HG03095 (cell line): ENCODE measurements at regions not wholly inside any gene's neighbourhood (a gene's known extent, or its start where the extent isn't known, plus 50 kb on each side); places are given as distances from the start of the nearest gene placed in this dataset.

Experiments
- ATAC-seq: cut with Tn5 transposase; IDR thresholded peaks from one replicate; pipeline ENCODE4 v1.9.1; 2021; ENCODE audit warnings: moderate library complexity; ENCODE audit not compliant: unreplicated experiment

DNA sequence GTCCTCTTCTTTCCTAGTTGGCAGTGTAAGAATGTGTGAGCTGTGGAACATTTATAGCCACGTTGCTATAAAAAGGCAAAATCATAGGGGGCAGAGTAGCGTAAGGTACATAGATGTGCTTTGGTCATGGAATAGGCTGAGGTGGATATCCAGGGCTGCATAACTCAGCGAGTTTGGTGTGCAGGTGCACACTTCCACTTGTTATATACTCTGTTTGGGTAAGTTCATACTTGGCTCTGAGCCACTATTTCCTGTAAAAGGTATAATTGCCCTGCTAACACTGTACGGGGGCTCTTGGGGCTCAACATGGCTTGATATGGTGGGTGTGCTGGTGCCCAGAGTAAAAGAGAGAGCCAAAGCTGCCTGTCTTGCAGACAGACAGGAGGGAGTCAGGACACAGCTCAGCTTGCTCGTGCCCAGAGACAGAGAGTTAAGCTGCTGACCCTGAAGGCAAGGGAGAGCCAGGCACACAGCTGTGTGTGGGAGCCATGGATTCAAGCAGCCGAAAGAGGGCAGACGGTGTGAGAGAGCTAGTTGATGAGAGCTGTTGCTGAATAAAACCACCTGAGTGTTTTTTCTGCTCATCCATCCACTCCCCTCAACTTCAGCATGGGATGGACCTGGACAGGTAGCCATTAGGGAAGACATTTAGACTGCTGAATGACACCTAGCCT lies 126.7 kb downstream of the DKK1 start:
- no peak for ATAC-seq

DNA sequence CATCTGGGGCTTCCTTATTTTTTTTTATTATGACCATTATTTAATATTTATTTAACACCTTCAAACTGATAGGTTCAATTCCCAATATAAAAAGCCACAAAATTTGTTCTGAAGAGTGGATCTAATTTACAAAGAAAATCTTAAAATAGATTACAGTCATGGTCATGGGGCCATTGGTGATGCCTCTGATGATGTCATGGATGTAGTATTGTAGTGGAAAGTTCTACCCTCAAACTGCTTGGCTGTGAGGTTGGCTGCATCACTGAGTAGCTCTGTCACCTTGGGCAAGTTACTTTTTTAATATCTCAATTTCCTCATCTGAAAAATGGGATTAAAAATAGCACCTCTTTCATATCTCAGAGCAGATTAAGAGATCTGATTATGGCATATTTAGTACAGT lies 128.5 kb downstream of the DKK1 start:
- no peak for ATAC-seq

DNA sequence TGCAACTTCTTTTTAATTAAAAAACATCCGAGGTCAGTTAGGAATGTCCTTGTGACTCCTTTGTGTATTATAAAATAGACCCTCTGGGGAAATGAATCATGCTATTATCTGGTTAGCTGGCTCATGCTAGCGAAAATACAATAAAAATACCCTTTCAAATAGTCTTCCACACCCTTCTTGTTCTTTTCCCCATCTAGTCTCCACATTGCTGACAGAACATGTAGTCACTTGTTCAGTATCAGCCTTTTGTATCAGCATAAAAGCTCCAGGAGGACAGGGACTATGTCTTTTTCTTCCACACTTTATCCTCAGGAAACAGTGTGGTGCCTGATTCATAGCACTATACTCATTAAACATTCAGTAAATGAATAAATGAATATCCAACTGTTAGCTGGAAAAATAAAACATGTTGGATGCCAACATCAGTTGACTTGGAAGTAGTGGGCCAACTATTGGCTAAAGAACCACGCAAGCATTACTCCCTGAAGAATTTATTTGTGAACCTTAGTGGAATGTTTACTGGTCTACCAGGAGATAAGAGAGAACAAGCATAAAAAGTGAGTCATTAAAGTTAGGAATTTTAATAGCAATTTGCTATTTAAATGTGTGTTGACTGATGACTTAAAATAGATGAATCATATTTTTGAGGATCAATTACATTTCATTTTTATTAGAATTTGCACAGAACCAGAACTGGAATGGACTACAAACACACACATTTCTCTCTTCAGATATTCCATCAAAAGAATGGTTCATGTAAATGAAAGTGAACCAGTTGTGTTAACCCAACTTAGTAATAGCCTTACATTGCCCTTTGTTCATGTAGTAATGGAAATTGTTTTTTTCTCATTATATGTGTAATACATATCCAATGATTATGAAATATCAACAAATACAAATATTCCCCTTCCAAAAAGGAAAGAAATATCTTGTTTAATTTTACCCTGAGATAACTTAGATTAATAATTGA lies 129.6 kb downstream of the DKK1 start:
- ATAC-seq = no peak

DNA sequence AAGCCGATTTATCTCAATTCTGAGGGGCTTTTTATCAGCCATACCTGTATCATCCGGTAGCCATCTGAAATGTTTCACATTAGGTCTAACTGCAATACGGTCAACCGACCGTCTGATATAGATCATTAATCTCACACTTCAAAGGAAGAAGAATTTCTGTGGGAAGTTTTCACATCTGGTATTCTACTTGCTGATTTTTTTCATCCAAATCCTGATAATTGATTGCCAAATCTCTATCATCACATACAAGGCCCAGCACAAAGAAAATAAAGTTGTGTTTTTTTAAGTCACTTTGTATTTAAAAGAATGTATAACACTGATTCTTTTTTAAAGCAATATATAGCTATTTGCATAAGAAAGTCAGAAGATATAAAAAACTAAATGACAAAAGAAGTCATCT lies 132.3 kb downstream of the DKK1 start:
- ATAC-seq = no peak

DNA sequence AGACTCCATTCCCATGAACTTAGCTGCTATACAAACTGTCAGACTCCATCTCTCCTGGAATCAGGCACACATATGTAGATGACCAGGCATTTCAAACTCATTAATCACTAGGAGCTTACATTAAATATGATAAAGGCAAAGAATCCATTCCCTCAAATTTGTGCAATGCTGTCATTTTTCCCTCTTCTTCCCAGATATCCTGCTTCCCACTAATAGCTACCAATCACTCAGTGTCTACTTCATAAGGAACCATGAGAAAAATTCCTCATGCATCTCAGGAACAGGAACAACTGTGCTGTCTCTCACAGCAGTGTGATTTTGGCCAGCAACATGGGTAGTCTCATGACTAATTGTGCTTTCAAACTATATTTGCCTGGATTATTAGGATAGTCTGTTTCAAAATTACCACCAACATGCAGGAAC lies 133.9 kb downstream of the DKK1 start:
- no peak for ATAC-seq

DNA sequence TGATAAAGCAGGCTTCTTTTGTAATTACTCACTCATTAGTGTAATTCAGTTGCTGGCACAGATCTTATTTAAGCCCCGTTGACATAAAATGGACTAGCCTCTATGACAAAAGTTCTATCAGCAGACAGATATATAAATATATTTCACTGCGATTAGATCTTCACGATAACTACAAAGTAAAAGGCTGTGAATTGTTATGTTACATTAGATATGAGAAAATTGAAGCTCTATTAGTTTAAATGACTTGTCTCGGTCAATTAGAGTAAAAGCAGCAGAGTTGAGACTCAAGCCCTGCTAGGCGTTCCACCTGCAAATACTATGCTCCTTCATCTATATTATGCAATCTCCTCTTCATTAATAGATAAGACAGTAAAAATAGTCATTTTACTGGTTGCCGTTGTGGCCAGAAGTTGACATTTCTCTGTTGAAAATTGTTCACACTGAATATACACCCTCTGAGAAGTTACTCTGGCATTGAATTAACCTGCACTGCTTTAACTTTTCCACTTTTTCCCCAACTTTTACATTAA lies 136.7 kb downstream of the DKK1 start:
- no peak for ATAC-seq

DNA sequence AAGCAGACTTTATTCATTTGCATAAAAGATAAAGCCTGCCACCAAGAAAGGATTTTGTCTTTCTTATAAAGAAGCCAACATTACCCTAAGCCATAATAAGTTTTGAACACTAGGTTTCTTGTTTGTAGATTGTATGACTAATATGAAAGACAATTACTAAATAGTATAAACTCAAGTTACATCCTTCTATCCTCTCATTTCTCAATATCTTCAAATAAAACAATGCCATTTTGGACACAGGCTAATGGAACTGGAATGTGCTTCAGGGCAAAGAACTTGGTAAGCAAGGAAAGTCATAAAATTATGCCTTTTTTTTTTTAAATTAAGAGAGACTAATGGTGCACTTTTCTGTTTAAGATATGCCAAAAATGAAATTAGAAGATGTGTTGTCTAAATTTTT lies 137.7 kb downstream of the DKK1 start:
- no peak for ATAC-seq

DNA sequence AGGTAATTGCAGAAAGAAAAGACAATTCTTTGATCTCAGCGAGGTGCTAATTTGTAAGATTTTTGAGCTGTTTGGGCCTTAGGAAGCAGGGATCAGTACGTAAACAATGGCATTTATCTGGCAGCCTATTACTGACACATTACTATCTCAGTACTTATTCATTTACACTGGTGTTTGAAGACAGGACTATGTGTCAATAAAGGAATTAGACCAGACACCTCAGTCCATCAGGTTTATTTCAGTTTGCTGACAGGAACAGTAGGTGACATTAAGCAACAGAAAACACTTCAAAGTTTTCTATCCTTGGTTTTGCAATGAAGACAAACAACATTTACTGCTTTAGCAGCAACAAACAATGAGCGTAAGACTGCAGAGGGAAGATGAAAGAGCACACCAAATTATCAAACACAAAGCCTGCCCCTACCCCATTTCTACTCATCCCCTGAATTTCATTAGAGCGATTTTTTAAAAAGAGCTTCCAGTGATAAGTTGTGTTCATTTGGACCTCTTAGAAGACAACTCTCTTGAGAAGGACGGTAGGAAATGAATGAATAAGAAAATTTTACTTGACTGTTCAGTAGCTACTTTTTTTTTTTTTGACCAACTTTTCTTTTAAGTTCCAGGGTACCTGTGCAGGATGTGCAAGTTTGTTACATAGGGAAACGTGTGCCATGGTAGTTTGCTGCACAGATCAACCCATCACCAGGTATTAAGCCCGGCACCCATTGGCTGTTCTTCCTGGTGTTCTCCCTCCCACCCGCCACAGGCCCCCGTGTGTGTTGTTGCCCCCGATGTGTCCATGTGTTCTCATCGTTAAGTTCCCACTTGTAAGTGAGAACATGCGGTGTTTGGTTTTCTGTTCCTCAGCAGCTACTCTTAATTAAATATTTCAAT lies 138.8 kb downstream of the DKK1 start:
- no peak for ATAC-seq

DNA sequence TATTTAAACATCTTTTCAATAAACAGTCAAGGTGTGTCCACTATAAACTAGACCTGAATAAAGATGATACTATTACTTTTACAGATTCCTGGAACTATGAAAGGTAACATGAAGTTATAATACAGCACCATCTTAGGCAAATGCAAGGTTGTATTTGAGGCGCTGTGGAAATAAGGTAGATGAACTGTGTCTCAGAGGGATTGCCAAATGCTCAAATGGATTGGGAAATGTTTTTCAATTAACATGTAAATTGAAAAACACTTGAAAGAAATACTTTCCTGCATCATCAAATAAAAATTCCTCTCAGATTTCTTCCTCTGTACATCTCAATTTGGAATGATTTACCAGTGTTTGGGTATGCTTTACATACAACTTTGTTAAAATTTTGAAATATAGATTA lies 139.4 kb downstream of the DKK1 start:
- no peak for ATAC-seq

DNA sequence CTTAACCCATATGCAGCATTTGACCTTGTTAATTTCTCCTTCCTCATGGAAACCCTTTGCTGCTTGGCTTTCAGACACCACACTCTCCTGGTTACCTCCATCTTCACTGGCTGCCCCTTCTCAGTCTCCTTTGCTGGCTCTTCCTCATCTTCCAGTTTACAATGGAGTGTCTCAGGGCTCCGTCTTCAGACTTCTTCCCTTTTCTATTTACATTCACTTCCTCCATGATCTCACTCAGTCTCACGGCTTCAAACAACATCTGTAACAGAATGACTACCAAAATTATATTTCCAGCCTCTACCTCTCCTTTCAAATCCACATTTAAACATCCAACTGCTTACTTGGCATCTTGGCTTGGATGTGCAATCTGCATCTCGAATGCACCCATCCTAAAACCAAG lies 140.4 kb downstream of the DKK1 start:
- ATAC-seq = no peak

DNA sequence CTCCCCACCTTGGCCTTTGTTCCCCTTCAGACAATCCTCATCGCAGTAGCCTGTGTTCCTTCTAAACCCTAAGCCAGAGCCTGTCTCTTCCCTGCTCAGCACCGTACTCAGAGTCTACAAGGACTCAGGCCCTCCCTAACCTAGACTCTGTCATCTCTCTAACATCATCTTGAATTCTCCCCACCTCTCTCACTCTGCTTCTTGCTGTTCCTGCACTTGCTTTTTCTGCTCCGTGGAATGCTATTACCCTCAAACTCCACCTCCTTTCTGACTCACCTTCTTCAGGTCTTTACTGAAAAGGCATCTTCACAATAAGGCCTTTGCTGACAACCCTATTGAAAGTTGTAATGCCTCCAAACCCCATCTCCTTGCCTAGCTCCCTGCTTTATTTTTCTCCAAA lies 141.0 kb downstream of the DKK1 start:
- no peak for ATAC-seq

DNA sequence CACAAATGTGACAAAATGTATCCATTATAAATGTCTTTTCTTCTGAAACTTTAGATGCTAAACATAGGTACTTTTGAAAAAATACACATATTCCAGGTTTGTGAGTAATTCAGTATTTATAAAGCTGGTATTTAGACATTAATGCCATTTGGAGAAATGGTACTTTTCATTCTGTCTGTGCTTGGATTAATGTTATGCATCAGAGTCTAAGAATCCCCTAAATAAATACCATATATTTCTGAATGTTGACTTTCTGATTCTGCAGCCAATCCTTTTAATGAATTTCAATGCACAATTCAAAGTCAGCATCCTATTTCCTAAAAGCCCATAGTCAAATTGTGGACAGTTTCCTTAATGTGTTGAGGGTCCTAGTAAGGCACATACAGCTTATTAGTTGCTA lies 145.0 kb downstream of the DKK1 start:
- ATAC-seq = no peak

DNA sequence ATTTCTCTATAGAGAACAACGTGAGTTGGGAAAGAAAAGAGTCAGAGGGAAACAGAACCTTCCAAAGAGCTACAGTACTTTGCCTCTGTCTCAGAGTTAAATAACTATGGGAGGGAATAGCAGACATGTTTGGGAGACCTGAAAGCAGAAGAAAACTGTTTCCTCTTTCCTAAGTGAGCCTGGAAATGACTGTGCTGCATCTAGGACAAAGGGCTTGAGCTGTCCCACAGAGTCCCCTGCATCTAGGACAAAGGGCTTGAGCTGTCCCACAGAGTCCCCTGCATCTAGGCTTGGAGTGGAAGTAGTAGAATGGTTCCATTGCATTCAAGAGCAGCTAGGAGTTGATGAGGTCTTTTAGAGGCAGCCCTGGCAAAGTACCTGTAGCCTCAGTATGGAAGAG lies 149.7 kb downstream of the DKK1 start:
- ATAC-seq = no peak

DNA sequence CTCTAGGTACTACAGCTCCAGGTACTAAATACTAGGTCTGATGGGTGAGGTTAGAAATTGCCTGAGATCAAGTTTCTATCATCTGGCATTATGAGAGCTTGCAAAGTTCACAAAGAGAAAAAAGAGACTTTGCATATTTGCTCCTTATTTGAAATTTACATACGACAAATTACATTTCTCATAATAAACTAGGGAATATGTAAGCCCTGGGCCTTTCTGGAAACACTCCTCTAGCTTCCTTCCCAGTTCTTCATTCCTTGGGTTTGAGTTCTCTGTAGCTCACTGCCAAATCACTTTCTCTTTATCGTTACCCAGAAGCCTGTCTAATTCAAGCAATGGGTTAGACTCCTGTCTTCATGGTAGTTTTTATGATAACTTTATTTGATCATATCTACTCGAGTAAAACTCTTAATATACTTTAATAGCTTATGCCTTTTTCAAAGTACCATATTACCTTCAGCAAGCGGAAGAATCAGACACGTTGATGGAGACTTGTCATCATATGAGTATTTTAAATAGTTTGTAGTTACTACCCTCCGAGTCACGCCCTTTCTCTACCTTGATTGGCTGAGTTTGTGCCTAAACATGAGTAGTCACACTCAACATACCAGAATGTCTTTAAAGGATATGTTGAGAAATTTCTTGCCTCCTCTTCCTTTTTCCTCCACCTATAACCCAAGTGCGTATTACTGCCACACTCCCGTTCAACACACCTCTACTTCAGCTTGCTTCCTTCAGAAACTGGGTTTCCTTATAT lies 150.5 kb downstream of the DKK1 start:
- ATAC-seq = no peak

DNA sequence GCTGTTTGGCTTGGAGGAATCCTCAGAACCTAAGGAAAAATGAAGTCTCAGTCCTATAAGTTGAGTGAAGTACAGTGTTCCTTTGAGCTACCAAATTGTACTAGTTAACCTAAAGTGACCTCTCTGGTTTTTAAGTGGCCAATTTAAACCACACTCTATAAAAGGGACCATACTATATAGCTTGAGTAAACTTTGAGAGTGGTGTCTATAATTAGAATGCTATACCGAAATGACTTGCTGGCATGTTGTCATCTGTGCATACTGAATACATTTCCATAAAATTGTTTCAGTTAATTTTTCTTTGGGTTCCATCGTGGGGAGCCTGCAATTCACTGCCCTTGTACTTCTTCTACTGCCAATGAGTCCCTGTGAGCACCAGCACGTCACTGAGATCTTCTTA lies 151.1 kb downstream of the DKK1 start:
- ATAC-seq = no peak

DNA sequence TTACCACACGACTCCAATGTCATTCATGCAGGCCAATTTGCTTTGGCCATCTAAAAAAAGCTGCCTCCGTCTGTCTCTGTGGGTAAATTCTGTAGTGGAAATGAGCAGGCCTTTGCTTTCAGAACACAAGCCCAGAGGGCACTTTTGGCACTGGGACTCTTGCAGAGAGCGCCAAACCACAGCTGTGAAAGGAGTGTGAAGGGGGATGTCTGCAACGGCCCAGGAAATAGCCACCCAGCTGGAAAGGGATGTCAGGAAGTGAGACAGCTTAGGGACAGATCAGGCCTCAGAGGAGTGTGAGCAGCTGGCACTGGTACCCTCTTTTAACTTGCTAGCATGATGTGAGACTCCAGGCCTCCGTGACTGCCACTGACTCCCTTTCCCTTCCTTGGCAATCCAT lies 152.4 kb downstream of the DKK1 start:
- ATAC-seq = no peak

DNA sequence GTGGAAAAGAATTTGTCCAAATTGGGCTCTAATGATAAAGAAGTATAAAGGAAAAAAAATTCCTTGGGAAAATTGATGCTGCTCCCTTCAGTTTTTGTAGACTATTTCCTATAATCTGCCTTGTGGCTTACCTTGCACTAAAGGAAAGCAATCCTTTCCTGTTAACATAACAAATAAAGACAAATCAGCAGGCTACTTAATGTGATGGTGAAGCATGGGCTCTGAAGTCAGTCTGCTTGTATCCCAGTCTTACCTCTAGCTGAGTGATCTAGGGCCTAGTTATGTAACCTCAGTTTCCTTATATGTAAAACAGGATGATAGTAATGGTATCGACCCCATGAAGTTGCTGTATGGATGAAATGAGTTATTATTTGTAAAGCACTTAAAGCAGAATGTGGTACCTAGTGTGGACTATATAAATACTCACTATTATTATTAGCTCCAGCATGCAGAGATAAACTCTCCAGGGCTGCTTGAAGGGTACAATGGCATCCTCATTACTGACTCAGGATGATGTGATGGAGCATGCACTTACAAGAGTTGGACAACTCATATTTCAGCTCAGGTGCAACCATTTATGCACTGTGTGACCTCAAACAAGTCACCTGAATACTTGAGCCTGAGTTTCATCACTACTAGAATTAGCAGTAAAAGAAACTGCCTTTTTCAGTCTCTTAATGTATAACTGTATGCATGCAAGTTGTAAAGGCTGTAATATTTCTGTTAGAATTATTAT lies 156.1 kb downstream of the DKK1 start:
- ATAC-seq = no peak

DNA sequence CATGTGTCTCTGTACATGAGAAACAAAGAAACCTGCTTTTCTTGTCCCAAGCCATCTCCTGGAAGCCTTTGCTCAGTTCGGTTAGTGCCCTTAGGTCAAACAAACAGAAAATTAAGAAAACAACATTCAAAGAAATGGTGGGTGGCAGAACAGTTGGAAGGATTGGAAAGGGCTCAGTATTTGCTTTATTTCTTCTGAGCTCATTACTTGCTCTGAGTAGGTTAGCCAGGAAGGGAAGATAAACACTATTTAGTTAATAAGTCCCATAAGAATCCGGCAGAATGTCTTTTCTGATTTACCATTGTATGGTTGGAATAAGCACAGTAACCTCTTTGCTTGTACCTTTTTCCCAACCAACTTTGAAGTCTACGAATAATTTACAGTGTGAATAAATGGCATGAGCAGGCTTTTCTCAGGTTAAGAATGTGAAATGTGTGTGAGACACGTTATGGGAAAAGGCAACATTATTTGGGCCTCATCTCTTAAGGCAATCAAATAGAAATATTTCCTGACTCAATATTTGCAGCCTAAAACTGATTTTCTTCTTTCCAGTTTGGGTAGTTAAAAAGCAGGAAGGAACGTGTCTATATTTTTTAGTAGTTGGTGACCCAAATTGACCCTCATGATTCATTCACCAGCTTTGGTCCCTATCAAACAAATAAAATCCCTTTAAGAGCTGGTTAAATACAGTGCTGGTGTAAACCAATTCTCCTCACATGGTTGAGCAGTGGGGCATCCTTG lies 158.5 kb downstream of the DKK1 start:
- ATAC-seq = no peak

DNA sequence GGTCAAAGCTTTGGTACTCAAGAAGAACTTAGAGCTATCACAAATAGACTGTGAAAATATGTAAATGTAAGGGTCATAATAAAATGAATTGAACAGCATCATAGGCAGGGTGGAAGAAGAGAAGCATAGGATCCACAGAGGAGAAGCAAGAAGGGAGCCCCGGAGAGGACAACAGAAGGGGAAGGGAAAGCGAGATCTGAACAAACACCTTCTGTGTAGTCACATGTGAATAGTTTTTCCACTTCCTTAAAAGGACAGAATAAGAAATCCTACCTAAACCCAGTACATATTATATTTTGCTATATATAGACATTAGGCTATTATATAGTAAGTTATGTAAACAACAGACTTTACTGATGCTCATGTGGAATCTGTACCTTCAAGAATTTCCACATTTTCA lies 160.2 kb downstream of the DKK1 start:
- no peak for ATAC-seq
